ENCODE measurements at regions not wholly inside any gene's neighbourhood (a gene's known extent, or its start where the extent isn't known, plus 50 kb on each side); places are given as distances from the start of the nearest gene placed in this dataset.

- Histone ChIP-seq H3K4me1 (ENCODE audit: control insufficient read depth, insufficient read depth, low read length) (no peaks in the 10 kb centered on the region), H3K4me3 (ENCODE audit: low read length) (no peak overlapping the region), H3K9me3 (ENCODE audit: control insufficient read depth, insufficient read depth, low read length) (no peaks in the 10 kb centered on the region), H3K36me3 (ENCODE audit: control insufficient read depth, insufficient read depth, low read length) (no peaks in the 10 kb centered on the region), H3K27me3 (ENCODE audit: control insufficient read depth, insufficient read depth, low read length) (no peaks in the 10 kb centered on the region), H3K27ac (ENCODE audit: low read length) (no peak overlapping the region)
- TF ChIP-seq, protein P1, sequence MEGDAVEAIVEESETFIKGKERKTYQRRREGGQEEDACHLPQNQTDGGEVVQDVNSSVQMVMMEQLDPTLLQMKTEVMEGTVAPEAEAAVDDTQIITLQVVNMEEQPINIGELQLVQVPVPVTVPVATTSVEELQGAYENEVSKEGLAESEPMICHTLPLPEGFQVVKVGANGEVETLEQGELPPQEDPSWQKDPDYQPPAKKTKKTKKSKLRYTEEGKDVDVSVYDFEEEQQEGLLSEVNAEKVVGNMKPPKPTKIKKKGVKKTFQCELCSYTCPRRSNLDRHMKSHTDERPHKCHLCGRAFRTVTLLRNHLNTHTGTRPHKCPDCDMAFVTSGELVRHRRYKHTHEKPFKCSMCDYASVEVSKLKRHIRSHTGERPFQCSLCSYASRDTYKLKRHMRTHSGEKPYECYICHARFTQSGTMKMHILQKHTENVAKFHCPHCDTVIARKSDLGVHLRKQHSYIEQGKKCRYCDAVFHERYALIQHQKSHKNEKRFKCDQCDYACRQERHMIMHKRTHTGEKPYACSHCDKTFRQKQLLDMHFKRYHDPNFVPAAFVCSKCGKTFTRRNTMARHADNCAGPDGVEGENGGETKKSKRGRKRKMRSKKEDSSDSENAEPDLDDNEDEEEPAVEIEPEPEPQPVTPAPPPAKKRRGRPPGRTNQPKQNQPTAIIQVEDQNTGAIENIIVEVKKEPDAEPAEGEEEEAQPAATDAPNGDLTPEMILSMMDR (IDR thresholded peaks at IDR 0.05) = no peak
- Mint-ChIP-seq H3K27me3 (ENCODE audit: low read depth in 2 of 2) (peaks cover 0 to 3% of the 10 kb centered on the region in 2 donors), H3K27ac (no peak overlapping the region), H3K4me1 (peaks cover 4 to 5% of the 10 kb centered on the region in 2 donors), H3K4me3 (no peak overlapping the region), H3K36me3 (no peaks in the 10 kb centered on the region), H3K9me3 (no peaks in the 10 kb centered on the region)
- 81% methylated on average over 3 of the region's 3 CpGs for WGBS (ENCODE audit: insufficient coverage)
- no peak for DNase-seq
- intact Hi-C loops (cut with micrococcal nuclease) = no loop called here
- peak in 1 of 3 donors; percentile 22 for ATAC-seq
Observed at GRCh38 chr1:36613721-36614120, 131.0 kb upstream of the CSF3R start.

DNA sequence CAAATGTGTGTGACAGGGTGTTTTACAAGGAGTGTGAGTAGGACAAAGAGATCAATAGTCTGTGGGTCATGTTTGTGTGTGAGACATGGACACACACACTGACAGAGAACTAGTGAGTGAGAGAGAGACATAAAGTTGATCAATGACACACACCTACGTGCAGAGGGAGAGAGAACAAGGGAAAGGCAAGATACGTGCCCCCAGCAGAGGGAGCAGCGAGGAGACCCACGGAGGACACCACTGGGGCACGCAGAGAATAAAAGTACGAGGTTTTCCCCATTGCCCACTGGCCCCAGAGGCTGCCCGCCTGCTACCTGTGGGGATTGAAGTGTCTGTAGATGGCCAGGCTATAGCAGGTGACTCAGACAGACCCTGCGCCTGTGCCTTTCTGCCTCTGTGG lies 130.2 kb upstream of the CSF3R start:
- no peak for ATAC-seq
- Histone ChIP-seq H3K4me3 (ENCODE audit: low read length) (no peak overlapping the region), H3K27me3 (ENCODE audit: control insufficient read depth, insufficient read depth, low read length) (no peaks in the 10 kb centered on the region), H3K36me3 (ENCODE audit: control insufficient read depth, insufficient read depth, low read length) (no peaks in the 10 kb centered on the region), H3K4me1 (ENCODE audit: control insufficient read depth, insufficient read depth, low read length) (no peaks in the 10 kb centered on the region), H3K9me3 (ENCODE audit: control insufficient read depth, insufficient read depth, low read length) (no peaks in the 10 kb centered on the region), H3K27ac (ENCODE audit: low read length) (no peak overlapping the region)
- Mint-ChIP-seq H3K9me3 (no peaks in the 10 kb centered on the region), H3K4me3 (no peak overlapping the region), H3K36me3 (no peaks in the 10 kb centered on the region), H3K27ac (no peak overlapping the region), H3K4me1 (peaks cover 5 to 6% of the 10 kb centered on the region in 2 donors), H3K27me3 (ENCODE audit: low read depth in 2 of 2) (peaks cover 0 to 3% of the 10 kb centered on the region in 2 donors)
- 63% methylated on average over 8 of the region's 8 CpGs for WGBS (ENCODE audit: insufficient coverage)
- intact Hi-C loops (cut with micrococcal nuclease) = no loop called here
- TF ChIP-seq, protein P1 (IDR thresholded peaks at IDR 0.05) = no peak
- no peak for DNase-seq

- H3K9me3 Mint-ChIP-seq = no peaks in the 10 kb centered on the region
- no peak for ATAC-seq
- H3K27me3 Mint-ChIP-seq (ENCODE audit: low read depth in 2 of 2) = peaks cover 0 to 3% of the 10 kb centered on the region in 2 donors
- H3K9me3 ChIP-seq (ENCODE audit: control insufficient read depth, insufficient read depth, low read length) = no peaks in the 10 kb centered on the region
- DNase-seq = no peak
- H3K27ac Mint-ChIP-seq = no peak overlapping the region
- no peak overlapping the region for H3K27ac ChIP-seq (ENCODE audit: low read length)
- H3K36me3 Mint-ChIP-seq = no peaks in the 10 kb centered on the region
- no peaks in the 10 kb centered on the region for H3K27me3 ChIP-seq (ENCODE audit: control insufficient read depth, insufficient read depth, low read length)
- WGBS (ENCODE audit: insufficient coverage) = 89% methylated on average over 10 of the region's 10 CpGs
- H3K4me1 ChIP-seq (ENCODE audit: control insufficient read depth, insufficient read depth, low read length) = peaks cover 7% of the 10 kb centered on the region
- H3K4me3 ChIP-seq (ENCODE audit: low read length) = no peak overlapping the region
- intact Hi-C loops (cut with micrococcal nuclease) = no loop called here
- H3K4me1 Mint-ChIP-seq = peaks cover 13 to 14% of the 10 kb centered on the region in 2 donors
- no peak overlapping the region for H3K4me3 Mint-ChIP-seq
- H3K36me3 ChIP-seq (ENCODE audit: control insufficient read depth, insufficient read depth, low read length) = no peaks in the 10 kb centered on the region
- TF ChIP-seq, protein P1 (IDR thresholded peaks at IDR 0.05) = no peak
Observed at GRCh38 chr1:36612121-36612520, 129.4 kb upstream of the CSF3R start.

Measured in natural killer cell (primary cell).